ENCODE measurements at regions not wholly inside any gene's neighbourhood (a gene's known extent, or its start where the extent isn't known, plus 50 kb on each side); places are given as distances from the start of the nearest gene placed in this dataset.
A peak's percentile ranks its signal among the peaks of the same experiment; 100 is the strongest.

- DNase-seq, result no peak
Measured at GRCh38 chrX:10021461-10022272, 54.5 kb downstream of the CLDN34 start.

GRCh38 chrX:10022273-10022541 is 55.0 kb downstream of the CLDN34 start:
- no peak for DNase-seq

- DNase-seq, result peak; percentile 23
Measured at GRCh38 chrX:10022580-10023245, 55.6 kb downstream of the CLDN34 start.

GRCh38 chrX:10023821-10024220 is 56.7 kb downstream of the CLDN34 start:
- no peak for DNase-seq

GRCh38 chrX:10025742-10026493 is 58.8 kb downstream of the CLDN34 start:
- DNase-seq, result no peak

- DNase-seq, result no peak
Measured at GRCh38 chrX:10028283-10029104, 61.3 kb downstream of the CLDN34 start.

- no peak for DNase-seq
Measured at GRCh38 chrX:10030570-10030969, 63.4 kb downstream of the CLDN34 start.

- no peak for DNase-seq
Measured at GRCh38 chrX:10031746-10032145, 64.6 kb downstream of the CLDN34 start.

- no peak for DNase-seq
Measured at GRCh38 chrX:10032147-10032546, 65.0 kb downstream of the CLDN34 start.

- DNase-seq, result no peak
Measured at GRCh38 chrX:10033375-10034007, 66.3 kb downstream of the CLDN34 start.

GRCh38 chrX:10034740-10035260 is 67.6 kb downstream of the CLDN34 start:
- no peak for DNase-seq

GRCh38 chrX:10038585-10038984 is 71.4 kb downstream of the CLDN34 start:
- no peak for DNase-seq

- no peak for DNase-seq
Measured at GRCh38 chrX:10039821-10040793, 72.9 kb downstream of the CLDN34 start.

- no peak for DNase-seq
Measured at GRCh38 chrX:10040961-10041360, 73.8 kb downstream of the CLDN34 start.

GRCh38 chrX:10041383-10041782 is 74.2 kb downstream of the CLDN34 start:
- DNase-seq, result no peak

- no peak for DNase-seq
Measured at GRCh38 chrX:10042055-10042454, 74.9 kb downstream of the CLDN34 start.

- DNase-seq, result no peak
Measured at GRCh38 chrX:10043386-10043785, 76.2 kb downstream of the CLDN34 start.

GRCh38 chrX:10044021-10044420 is 76.9 kb downstream of the CLDN34 start:
- no peak for DNase-seq

GRCh38 chrX:10045327-10046000 is 78.3 kb downstream of the CLDN34 start:
- DNase-seq, result no peak

Measured in muscle of arm (tissue), 1 donor.